Small intestine (tissue), 7 donors: ENCODE measurements at regions not wholly inside any gene's neighbourhood (a gene's known extent, or its start where the extent isn't known, plus 50 kb on each side); places are given as distances from the start of the nearest gene placed in this dataset.
"Not testable (repeated sequence)": the region's sequence is repeated elsewhere in the genome, so short reads cannot be mapped to it uniquely, and the experiment has no call there.

Experiments used
- DNase-seq, 2 donors: peaks; one replicate each; pipeline versions ENCODE4 v3.0.0 to v3.0.0-alpha.2; 2013
- FAIRE-seq: peaks from 2 replicates; lab custom pipeline; 2012; peaks lifted over from hg19 to GRCh38; lab: Jason Lieb, UNC
- H3K27ac ChIP-seq, 3 donors: one replicate each; pipeline ENCODE4 v1.5.1; 2013; ENCODE audit warnings: low read length in 2 of 3, mild to moderate bottlenecking in 2 of 3, control low read depth in 1 of 3, inconsistent platforms in 1 of 3, low read depth in 1 of 3, moderate library complexity in 1 of 3
- H3K27me3 ChIP-seq, 3 donors: one replicate each; pipeline ENCODE4 v1.6.1; 2013; ENCODE audit warnings: low read length in 3 of 3, inconsistent platforms in 1 of 3; ENCODE audit not compliant: control insufficient read depth in 3 of 3, insufficient read depth in 3 of 3
- H3K36me3 ChIP-seq, 3 donors: one replicate each; pipeline ENCODE4 v1.6.1; 2013; ENCODE audit warnings: low read length in 3 of 3, inconsistent platforms in 1 of 3, low read depth in 1 of 3, mild to moderate bottlenecking in 1 of 3, moderate library complexity in 1 of 3; ENCODE audit not compliant: control insufficient read depth in 3 of 3, insufficient read depth in 2 of 3
- H3K4me1 ChIP-seq, 3 donors: one replicate each; pipeline ENCODE4 v1.6.1; 2013; ENCODE audit warnings: low read length in 2 of 3, inconsistent platforms in 1 of 3, low read depth in 1 of 3, mild to moderate bottlenecking in 1 of 3, moderate library complexity in 1 of 3; ENCODE audit not compliant: control insufficient read depth in 3 of 3, insufficient read depth in 2 of 3
- H3K4me3 ChIP-seq, 3 donors: one replicate each; pipeline ENCODE4 v1.5.1; 2013; ENCODE audit warnings: low read length in 3 of 3, control low read depth in 1 of 3, inconsistent platforms in 1 of 3, low read depth in 1 of 3, mild to moderate bottlenecking in 1 of 3, moderate library complexity in 1 of 3
- H3K9me3 ChIP-seq, 2 donors: one replicate each; pipeline ENCODE4 v1.6.1; 2013; ENCODE audit warnings: low read depth in 1 of 2, low read length in 1 of 2; ENCODE audit not compliant: control insufficient read depth in 2 of 2, insufficient read depth in 1 of 2
- WGBS, 3 donors: extraction: QIAGEN DNeasy Blood & Tissue Kit; methylation state at CpG; one replicate each; pipeline ENCODE4 v1.1.7; 2013; 5-methylcytosine and 5-hydroxymethylcytosine counted together
- donor health status: healthy with polysubstance abuse.
- donor health status: control.
- donor health status: control.
- donor health status: Bipolar disorder and iron deficiency.
- donor health status: healthy.

DNA sequence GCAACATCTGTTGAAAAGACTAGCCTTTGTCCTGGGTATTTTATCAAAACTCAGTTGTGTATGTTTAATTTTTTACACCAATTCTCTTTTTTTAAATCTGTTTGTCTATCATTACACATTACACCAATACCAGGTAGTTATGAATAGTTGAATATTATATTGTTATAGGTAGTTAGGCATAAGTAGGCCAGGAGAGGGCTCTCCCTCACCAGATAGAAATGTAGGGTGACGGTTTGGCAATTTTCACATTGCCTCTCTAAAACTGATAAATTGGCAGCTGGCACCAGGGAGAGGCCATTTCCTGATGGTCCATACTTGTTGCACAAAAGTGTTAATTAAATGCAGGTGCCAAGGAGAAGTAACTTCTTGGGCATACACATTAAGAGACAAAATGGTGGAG is 483.1 kb upstream of the EPHA6 start:
- Histone ChIP-seq H3K4me1 (no peaks in the 10 kb centered on the region), H3K27ac (no peak overlapping the region), H3K4me3 (no peak overlapping the region), H3K27me3 (no peaks in the 10 kb centered on the region), H3K36me3 (no peaks in the 10 kb centered on the region), H3K9me3 (no peaks in the 10 kb centered on the region)
- FAIRE-seq (no peak), DNase-seq (peak in 1 of 2 donors; percentile 17)
- WGBS, 3 donors = 10 to 16% (median 11%) methylated on average over 1 of the region's 1 CpG

DNA sequence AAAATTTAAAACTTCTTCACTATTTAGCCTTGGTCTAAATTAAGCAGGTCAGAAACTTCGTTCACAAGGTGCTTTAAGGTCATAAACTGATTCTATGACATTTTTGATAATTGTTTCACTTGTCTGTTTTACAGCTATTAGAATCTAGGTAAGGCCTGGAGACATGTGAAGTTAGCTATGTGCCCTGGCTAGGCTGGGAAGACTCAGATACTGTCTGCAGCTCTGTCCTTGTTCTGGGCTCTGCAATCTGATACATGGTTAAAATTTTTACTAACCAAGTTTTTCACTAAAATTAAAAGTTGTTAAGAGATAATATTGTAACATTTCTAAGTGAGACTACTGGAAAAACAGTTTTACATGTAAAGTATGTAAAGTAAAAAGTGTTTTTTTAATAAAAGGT is 479.6 kb upstream of the EPHA6 start:
- no peak overlapping the region for H3K4me3 ChIP-seq
- no peaks in the 10 kb centered on the region for H3K36me3 ChIP-seq
- no peaks in the 10 kb centered on the region for H3K9me3 ChIP-seq
- DNase-seq = no peak
- H3K27me3 ChIP-seq = no peaks in the 10 kb centered on the region
- no peaks in the 10 kb centered on the region for H3K4me1 ChIP-seq
- H3K27ac ChIP-seq = no peak overlapping the region
- no peak for FAIRE-seq
- 30 to 57% (median 57%) methylated on average over 1 of the region's 1 CpG for whole genome bisulfite sequencing, 3 donors

DNA sequence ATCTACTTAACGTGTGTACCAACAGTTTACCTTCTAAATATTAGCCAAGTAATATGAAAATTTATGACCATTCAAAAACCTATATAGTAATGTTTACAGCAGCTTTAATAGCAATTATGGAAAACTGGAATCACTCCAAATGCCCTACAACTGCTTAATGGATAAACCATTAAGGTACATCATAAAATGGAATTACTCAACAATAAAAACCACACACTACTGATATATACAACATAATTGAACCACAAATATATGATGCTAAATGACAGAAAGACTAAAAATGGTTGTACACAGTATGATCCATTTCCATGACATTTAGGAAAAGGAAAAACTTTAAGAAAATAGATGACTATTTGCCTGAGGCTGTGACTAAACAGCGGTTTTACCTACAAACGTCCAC is 467.1 kb upstream of the EPHA6 start:
- 25 to 53% (median 52%) methylated on average over 3 of the region's 3 CpGs for WGBS, 3 donors
- no peaks in the 10 kb centered on the region for H3K36me3 ChIP-seq
- FAIRE-seq (no peak), DNase-seq (peak in 1 of 2 donors; percentile 32)
- H3K4me1 ChIP-seq = no peaks in the 10 kb centered on the region
- peaks cover 0 to 3% of the 10 kb centered on the region in 2 donors for H3K9me3 ChIP-seq
- no peaks in the 10 kb centered on the region for H3K27me3 ChIP-seq
- no peak overlapping the region for H3K27ac ChIP-seq
- no peak overlapping the region for H3K4me3 ChIP-seq

DNA sequence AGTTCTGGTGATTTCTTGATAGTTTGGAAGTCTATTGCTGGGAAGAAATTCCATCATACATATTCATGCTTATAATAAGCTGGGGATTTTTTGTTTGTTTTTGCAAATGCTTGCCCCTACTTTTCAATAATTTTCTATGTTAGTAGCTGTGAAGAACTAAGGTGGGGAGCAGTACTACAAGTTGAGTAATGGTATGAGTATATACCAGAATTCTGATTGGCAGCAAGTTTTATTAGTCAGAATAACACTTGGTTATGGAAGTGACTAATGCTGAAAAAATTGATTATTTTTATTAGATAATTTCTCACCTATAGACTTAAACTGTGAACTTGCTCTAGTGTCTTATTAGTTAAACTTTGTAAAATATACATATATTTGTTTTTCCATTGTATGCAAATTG is 462.8 kb upstream of the EPHA6 start:
- not testable (repeated sequence) for H3K4me3 ChIP-seq, H3K27ac ChIP-seq, DNase-seq, H3K4me1 ChIP-seq, H3K27me3 ChIP-seq, H3K36me3 ChIP-seq, H3K9me3 ChIP-seq, FAIRE-seq

DNA sequence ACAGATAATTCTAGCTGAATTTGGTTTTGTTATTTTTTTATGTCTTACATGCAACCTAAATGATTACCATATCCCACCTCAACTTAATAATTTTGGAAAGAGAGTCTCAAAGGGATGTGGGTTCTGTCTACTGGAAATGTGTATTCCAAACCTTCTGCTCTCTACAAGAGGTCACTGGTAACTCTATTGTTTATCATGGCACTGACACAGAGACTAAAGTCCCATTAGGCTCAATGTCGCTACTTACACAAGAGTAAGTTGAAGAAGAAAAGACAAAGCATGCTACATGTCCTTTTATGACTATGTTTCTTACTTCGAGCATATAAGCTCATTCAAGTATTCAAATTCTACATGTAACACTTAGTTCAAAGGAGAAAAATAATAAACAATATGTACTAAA is 460.3 kb upstream of the EPHA6 start:
- Histone ChIP-seq H3K27me3 (no peaks in the 10 kb centered on the region), H3K9me3 (peaks cover 0 to 3% of the 10 kb centered on the region in 2 donors), H3K36me3 (no peaks in the 10 kb centered on the region), H3K4me3 (no peak overlapping the region), H3K27ac (no peak overlapping the region), H3K4me1 (no peaks in the 10 kb centered on the region)
- no peak for DNase-seq
- no peak for FAIRE-seq
- WGBS, 3 donors = 69 to 87% (median 73%) methylated on average over 2 of the region's 2 CpGs

DNA sequence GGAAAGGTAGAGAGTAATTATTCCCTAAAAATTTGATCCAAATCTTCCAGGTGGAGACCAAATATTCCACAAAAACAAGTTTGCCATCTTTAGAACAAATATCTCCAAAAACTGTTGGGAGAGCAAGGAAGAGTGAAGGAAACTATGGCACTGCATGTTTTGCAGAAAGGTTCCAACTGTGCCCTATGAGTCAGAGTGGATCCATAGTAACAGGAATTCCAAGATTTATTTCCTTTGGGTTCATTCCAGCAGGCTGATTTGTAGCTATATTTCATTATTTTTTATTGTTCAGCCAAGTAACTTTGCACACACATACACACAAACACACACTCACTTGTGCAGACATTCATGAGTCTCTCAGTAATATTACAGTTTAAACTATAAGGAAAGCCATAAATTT is 459.7 kb upstream of the EPHA6 start:
- Histone ChIP-seq H3K36me3 (no peaks in the 10 kb centered on the region), H3K4me3 (no peak overlapping the region), H3K27ac (no peak overlapping the region), H3K4me1 (no peaks in the 10 kb centered on the region), H3K9me3 (peaks cover 0 to under 1% of the 10 kb centered on the region in 2 donors), H3K27me3 (no peaks in the 10 kb centered on the region)
- no peak for FAIRE-seq
- no peak for DNase-seq

DNA sequence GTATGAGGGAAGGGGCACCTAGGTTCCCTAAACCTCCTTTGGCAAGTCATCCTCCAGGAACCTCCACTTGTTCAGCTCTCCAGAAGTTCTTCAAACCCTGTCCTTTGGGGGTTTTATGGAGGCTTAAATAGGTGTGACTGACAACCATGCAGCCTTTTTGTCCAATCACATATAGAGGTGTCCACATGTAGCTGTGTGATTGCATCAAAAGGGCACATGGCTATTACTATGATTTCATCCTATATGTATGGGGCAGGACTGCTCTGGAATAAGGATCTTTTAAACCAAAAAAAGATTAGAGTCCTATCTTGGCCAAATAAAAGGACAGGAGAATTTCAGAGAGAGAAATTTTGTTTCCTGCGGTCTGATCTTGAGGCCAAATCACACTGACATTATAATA is 453.2 kb upstream of the EPHA6 start:
- 94 to 96% (median 95%) methylated on average over 1 of the region's 1 CpG for WGBS, 3 donors
- Histone ChIP-seq H3K4me1 (no peaks in the 10 kb centered on the region), H3K9me3 (peaks cover 0 to 4% of the 10 kb centered on the region in 2 donors), H3K27ac (no peak overlapping the region), H3K27me3 (no peaks in the 10 kb centered on the region), H3K36me3 (no peaks in the 10 kb centered on the region), H3K4me3 (no peak overlapping the region)
- DNase-seq (no peak), FAIRE-seq (no peak)

DNA sequence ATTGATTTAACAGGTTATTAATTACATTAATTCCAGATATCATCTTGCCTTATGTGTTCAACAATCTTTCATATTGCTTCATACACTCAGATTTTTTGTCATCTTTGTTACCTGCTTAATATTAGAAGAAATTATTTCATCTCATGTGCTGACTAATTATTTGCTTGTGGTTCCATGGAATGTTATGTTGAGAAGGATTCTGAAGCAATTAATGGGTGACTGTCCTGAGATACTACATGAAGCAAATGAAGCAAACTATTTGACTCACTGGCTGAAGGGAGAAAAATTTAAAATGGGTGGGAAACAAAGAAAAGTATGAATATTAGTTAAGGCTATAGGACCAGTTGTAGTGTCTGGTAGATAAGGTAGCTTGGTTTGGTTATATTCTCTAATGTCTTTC is 443.8 kb upstream of the EPHA6 start:
- no peak overlapping the region for H3K4me3 ChIP-seq
- no peak for DNase-seq
- H3K27ac ChIP-seq = no peak overlapping the region
- no peaks in the 10 kb centered on the region for H3K9me3 ChIP-seq
- H3K36me3 ChIP-seq = no peaks in the 10 kb centered on the region
- no peaks in the 10 kb centered on the region for H3K27me3 ChIP-seq
- H3K4me1 ChIP-seq = no peaks in the 10 kb centered on the region
- FAIRE-seq = no peak

DNA sequence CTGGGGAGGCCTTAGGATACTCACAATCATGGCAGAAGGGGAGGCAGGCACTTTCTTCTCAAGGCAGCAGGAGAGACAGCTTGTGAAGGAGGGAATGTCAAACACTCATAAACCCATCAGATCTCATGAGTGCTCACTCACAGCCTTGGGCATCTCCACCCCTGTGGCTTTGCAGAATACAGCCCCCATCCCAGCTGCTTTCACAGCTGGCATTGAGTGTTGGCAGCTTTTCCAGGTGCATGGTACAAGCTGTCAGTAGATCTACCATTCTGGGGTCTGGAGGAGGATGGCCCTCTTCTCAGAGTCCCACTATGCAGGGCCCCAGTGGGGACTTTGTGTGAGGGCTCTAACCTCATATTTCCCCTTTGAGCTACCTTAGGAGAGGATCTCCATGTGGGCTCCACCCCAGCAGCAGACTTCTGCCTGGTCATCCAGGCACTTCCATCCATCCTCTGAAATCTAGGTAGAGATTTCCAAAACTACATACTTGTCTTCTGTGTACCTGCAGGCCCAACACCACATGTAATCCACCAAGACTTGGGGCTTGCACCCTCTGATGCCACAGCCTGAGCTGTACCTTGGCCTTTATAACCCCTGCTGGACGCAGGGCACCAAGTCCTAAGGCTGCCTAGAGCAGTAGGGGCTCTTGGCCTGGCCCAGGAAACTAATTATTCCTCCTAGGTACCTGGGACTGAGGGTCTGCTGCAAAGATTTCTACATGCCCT is 404.2 kb upstream of the EPHA6 start:
- WGBS, 3 donors = 45 to 77% (median 50%) methylated on average over 1 of the region's 1 CpG
- H3K9me3 ChIP-seq = peaks cover 2 to 8% of the 10 kb centered on the region in 2 donors
- DNase-seq (no peak), FAIRE-seq (no peak)
- H3K36me3 ChIP-seq = no peaks in the 10 kb centered on the region
- H3K27ac ChIP-seq = no peak overlapping the region
- no peaks in the 10 kb centered on the region for H3K4me1 ChIP-seq
- no peak overlapping the region for H3K4me3 ChIP-seq
- H3K27me3 ChIP-seq = no peaks in the 10 kb centered on the region
